Anterior cingulate cortex (tissue), 58 donors: ENCODE measurements at regions not wholly inside any gene's neighbourhood (a gene's known extent, or its start where the extent isn't known, plus 50 kb on each side); places are given as distances from the start of the nearest gene placed in this dataset.
"Not testable (repeated sequence)": the region's sequence is repeated elsewhere in the genome, so short reads cannot be mapped to it uniquely, and the experiment has no call there.

Experiments
- DNase-seq, 58 donors: peaks; one replicate each; lab custom pipeline; 2025; lab: John Stamatoyannopoulos, UW

GRCh38 chr16:29300030-29300491 is 106.5 kb downstream of the NPIPB11 start:
- DNase-seq, result not testable (repeated sequence)

GRCh38 chr16:29298997-29299396 is 107.5 kb downstream of the NPIPB11 start:
- DNase-seq, result not testable (repeated sequence)

DNA sequence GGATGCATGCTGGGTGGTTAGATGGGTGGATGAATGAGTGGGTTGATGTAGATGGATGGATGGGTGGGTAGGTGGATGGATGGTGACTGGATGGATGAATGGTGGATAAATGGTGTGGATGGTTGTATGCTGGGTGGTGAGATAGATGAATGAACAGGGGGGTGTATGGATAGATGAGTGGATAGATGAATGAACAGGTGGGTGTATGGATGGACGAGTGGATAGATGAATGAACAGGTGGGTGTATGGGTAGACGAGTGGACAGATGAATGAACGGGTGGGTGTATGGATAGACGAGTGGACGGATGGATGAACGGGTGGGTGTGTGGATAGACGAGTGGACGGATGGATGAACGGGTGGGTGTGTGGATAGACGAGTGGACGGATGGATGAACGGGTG is 108.2 kb downstream of the NPIPB11 start:
- not testable (repeated sequence) for DNase-seq

- DNase-seq, result not testable (repeated sequence)
Measured at GRCh38 chr16:29297809-29298177, 108.7 kb downstream of the NPIPB11 start.

DNA sequence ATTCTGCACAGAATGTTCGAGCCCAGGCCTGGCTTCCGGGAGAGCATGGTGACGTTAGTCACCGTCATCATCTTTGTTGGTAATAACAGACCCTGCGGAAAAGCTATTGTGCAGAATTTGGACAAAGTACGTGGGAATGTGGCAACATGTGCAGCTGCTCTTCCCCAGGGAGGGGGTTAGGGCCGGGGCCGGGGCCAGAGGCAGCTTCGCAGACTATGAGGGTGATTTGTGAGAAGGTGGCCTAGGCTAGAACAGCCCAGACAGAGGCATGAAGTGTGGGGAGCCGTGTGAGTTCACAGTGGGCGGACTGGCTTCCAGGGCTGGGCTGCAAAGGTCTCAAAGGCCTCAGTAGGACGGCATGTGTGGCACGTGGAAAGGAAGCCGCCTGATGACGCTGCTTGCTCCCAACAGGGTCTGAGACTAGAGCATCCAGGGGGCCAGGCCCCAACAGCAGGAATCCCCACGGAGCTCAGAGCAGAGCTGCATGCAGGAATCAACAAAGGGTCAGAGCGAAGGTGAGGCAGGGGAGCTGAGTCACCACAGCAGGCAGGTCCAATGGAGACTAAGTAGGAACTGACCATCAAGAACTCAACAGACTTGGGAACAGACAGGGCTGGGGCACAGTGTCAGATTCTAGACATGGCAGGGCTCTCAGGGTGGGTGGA is 109.2 kb downstream of the NPIPB11 start:
- not testable (repeated sequence) for DNase-seq

GRCh38 chr16:29296176-29296575 is 110.3 kb downstream of the NPIPB11 start:
- DNase-seq, result not testable (repeated sequence)

DNA sequence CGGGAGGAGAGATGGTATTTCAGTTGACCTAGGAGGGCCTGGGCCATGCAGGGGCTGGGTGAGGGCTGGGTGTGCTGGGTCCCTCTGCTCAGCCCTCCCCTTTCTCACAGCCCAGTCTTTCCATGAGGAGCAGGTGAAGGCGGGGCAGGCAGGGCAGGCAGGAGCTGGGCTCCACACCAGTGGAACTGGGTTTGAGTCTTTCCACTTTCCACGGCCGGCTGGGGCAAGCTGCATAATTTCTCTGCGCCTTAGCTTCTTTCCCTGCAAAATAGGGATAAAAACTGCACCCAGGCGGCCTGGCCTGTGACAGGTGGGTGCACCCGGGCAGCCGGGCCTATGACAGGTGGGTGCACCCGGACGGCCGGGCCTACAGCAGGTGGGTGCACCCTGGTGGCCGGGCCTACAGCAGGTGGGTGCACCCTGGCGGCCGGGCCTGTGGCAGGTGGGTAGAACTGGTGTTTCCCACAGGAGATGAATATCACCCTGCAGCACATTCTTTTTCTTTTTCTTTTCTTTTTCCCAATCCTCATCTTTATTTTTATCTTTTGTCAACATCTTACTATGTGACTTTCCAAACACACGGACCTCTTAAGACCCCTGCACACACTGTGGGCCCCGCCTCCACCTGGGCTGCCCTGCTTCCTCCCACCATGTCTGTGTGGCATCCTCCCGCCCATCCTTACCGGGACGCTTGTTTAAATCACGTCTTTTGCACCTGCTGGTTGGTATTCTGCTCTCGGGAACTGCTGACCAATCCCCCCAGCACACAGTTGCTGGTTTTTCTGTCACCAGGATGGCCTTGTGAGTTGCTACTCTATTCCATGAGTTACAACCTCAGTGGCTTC is 111.3 kb downstream of the NPIPB11 start:
- DNase-seq, result not testable (repeated sequence)

DNA sequence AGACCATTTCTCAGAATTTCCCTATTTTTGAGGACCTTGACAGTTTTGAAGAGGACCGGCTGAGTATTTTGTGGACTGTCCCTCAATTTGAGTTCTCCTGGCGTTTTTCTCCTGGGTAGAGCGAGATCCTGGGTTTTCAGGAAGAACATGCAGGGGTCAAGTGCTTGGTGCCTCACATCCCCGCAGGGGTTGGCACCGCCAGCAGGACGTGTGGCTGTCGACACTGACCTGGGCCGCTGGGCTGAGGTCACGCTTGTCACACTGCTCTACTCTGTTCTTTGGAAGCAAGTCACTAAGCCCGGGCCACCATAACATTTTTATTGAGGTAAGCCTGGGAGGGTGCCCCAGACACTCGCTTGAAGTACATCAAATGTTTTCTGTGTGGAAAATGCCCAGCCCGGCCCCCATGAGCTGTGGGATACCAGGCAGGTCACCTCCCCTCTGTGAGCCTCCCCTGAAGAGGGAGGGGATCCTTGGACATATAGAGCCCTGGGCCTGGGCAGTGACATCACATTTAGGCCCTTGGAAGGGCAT is 112.0 kb downstream of the NPIPB11 start:
- DNase-seq, result not testable (repeated sequence)

DNA sequence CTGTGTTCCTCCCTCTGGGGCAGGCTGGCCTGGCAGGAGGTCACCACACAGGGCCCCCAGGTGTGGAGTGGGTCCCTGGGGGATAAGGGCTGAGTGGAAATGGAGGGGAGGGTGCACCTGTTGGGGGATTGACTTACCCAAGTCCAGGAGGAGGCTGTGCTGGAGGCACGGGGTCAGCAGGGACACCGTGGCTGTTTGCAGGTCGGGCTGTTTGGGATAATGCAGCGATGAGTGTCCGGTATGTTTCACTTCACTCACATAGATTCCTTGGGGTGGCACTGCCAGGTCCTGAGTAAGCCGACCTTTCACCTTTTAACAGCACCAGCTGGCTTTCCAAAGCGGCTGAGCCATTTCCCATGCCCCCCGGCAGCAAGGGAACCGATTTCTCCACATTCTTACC is 113.0 kb downstream of the NPIPB11 start:
- DNase-seq, result not testable (repeated sequence)

DNA sequence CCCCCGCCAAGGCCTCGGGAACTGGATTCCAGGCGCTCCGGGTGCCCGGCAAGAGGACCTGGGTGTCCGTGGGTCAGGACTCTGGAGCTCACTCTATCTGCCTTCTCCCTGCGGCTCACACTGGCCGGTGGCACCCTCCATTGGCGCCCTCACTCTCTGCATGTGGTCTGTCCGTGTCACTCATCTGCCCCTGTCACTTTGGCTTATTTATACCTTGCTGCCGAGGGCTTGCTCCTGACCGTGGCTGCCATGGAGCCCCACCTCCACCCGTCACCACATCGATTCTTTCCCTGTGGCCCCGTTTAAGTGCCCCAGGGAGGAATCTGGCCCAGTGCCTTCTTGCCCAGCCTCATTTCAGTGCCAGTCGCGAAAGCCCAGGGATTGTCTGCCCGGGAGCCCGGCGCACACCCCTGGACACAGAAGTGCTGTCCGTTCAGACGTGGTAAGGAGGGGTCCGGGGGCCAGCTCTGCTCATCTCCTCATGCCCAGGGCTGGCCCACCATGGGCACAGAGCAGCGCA is 113.5 kb downstream of the NPIPB11 start:
- not testable (repeated sequence) for DNase-seq

GRCh38 chr16:29291329-29292271 is 114.9 kb downstream of the NPIPB11 start:
- DNase-seq, result not testable (repeated sequence)

DNA sequence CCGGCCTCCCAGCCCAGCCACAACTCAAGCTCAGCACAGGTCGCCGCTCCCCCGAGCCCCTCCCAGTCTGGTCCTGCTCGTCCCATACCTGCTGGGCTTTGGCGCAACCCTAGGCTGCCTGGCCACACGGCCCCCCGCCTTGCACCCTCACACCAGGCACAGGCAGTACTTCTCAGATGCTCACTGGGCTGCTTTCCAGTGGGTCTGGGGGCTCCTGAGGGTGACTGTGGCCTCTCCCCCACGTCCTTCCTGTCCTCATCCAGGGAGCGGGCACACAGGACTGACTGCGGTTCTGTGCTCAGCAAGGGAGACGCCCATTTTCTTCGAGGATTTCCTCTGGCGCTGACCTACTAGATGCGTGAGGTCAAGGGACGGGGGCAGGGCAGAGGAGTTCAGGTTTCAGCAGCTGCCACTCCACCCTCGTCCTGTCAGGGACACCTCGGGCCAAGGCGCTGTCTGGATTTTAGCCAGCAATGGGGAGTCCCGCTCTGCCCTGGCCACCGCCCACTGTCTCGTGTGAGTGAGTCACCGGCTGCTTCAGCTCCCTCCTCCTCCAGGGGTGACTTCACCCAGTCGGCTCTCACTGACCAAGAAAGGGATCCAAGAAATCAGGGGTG is 115.8 kb downstream of the NPIPB11 start:
- DNase-seq, result peak in 24 of 58 donors; percentile 4 to 74 (median 31)

DNA sequence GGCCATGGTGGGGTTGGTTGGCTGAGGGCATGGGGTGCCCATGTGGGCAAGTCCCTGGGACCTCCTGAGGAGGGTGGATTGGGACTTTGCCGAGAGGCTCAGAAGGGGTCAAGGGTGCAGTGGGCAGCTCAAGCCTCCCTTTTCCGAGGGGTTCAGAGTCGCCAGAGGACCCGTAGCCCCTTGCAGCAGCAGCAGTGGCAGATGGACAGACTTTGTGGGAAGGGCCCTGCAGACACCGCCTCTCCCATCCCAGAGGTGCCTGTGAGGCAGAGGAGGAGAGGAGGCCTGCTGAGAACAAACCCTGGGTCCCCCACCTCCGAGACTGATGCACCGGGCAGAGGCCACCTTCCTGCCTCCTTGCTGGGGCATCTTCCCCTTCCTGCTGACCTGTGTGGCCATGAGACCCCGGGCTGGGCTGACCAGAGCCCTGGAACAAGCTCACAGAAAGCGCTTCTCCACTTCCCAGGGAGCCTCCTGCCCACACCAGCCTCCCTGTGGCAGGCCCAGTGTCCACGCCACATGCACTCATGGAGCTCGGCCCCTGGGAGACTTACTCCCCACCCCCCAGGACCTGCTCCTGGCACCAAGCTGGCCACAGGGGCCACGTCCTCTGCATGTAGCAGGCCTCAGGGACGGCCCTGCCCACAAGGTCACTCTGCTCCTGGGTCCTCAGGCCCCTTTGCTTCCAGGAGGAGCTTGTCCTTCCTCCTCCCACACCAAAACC is 116.8 kb downstream of the NPIPB11 start:
- not testable (repeated sequence) for DNase-seq

DNA sequence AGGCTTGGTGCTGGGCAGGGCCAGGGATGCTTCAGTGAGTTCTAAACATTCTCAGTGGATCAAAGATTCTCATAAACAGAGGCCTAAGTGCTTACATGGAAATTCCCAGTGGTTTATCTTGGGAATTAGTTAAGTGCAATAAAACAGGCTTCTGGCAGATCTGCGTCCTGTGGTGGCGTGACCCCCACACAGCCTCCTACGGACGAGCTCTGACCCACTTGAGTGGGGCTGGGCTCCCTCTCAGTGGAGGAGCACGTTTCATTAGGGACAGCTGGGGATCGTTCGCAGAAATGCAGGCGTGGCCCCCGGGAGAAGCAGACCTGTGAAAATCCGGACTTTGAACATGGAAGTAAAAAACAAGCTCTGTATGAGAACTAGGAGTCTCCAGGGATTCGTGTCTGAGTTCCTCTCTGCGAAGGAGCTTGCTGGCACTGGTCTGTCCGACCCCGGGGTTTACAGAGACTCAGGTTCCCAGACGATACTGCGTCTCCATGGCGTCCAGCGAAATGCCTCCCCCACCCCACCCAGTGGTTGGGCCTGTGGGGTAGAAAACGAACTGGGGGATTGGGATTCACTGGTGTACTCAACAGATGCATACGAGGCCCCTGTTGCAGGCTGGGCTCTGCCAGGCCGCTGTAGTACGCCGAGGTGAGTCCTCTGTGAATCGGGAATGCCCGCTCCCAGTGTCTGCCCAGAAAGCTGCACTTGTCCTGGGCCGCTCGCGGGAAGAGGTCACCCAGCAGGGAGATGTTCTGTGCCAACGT is 117.6 kb downstream of the NPIPB11 start:
- DNase-seq, result not testable (repeated sequence)

- not testable (repeated sequence) for DNase-seq
Measured at GRCh38 chr16:29287871-29288535, 118.5 kb downstream of the NPIPB11 start.

DNA sequence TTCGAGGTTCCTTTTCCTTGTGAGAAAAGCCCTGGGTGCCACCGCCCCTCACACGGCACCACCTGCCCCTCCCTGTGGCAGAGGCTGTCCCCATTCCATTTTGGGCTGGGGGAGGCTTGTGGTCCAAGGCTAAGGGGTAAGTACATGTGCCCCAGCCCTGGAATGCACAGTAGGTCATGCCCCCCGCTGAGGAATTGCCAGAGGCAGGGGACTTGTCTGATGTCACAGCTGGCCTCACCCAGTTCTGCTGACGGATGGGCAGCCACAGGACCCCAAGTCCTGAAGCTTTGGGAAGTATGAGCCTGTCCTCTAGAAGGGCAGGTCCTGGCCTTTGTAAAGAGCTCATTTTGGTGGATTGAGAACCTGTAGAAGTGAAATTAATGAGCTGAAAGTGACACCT is 119.3 kb downstream of the NPIPB11 start:
- DNase-seq, result not testable (repeated sequence)

DNA sequence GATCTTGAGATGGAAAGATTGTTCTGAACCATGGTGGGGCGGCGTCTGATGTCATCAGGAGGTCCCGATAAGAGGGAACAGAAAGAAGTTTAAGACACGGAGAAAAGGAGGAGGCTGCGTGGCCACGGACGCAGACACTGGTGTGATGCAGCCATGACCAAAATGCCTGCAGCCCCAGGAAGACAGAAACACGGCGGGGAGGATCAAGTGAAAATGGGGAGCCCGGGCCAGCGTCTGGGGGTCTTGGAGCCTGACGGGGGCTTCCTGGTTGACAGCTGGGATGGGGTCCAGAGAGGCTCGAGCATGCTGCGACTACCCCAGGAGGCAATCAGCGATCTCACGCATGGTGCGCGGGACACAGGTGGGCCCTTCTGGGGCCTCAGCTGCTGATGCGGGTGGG is 119.7 kb downstream of the NPIPB11 start:
- DNase-seq, result not testable (repeated sequence)
